ENCODE measurements at regions not wholly inside any gene's neighbourhood (a gene's known extent, or its start where the extent isn't known, plus 50 kb on each side); places are given as distances from the start of the nearest gene placed in this dataset.

- no peak for TF ChIP-seq JUNB (IDR thresholded peaks at IDR 0.05)
- no peak for TF ChIP-seq IRF5 (IDR thresholded peaks at IDR 0.05; ENCODE audit: borderline replicate concordance)
- no peak for TF ChIP-seq SPI1 (IDR thresholded peaks at IDR 0.05; ENCODE audit: borderline replicate concordance, insufficient read depth, low read depth, low read length)
- no peak for TF ChIP-seq TAF1 (IDR thresholded peaks at IDR 0.05; ENCODE audit: borderline replicate concordance, low read depth, low read length)
- TF ChIP-seq FOXK2 (IDR thresholded peaks at IDR 0.05): no peak
- no peak for TF ChIP-seq EGR1 (IDR thresholded peaks at IDR 0.05; ENCODE audit: borderline replicate concordance in 1 of 2, low read depth in 2 of 2, low read length in 2 of 2)
- no peak for TF ChIP-seq CHD4 (IDR thresholded peaks at IDR 0.05)
- TF ChIP-seq MEF2A (IDR thresholded peaks at IDR 0.05; ENCODE audit: insufficient read depth, low read depth, low read length): no peak
- TF ChIP-seq TCF3 (IDR thresholded peaks at IDR 0.05; ENCODE audit: borderline replicate concordance, insufficient read depth, low read depth, low read length): no peak
These were observed 127.7 kb downstream of the NAV1 start (continued) for GRCh38 chr1:201666645-201667044.

- RAD21 ChIA-PET (ENCODE audit: unreplicated experiment): no interaction called here
- Histone ChIP-seq H3K36me3 (ENCODE audit: control insufficient read depth in 2 of 2, insufficient read depth in 2 of 2, low read length in 1 of 2) (no peaks in the 10 kb centered on the region), H3K4me2 (ENCODE audit: control insufficient read depth, insufficient read depth) (no peak overlapping the region), H3K27me3 (replicated peaks in 1 of 2; ENCODE audit: control insufficient read depth in 2 of 2, insufficient read depth in 2 of 2, low read length in 1 of 2) (peaks cover 0 to 3% of the 10 kb centered on the region in 2 experiments; a peak in 2 of 4 replicates), H3K9ac (ENCODE audit: control insufficient read depth, insufficient read depth, low read length) (no peak overlapping the region), H3K4me1 (ENCODE audit: control insufficient read depth, insufficient read depth, low read length) (no peaks in the 10 kb centered on the region), H4K20me1 (ENCODE audit: control insufficient read depth, insufficient read depth) (no peaks in the 10 kb centered on the region), H3K27ac (ENCODE audit: control insufficient read depth, insufficient read depth) (no peak overlapping the region), H2AFZ (ENCODE audit: control insufficient read depth, low read depth, low read length) (no peak overlapping the region), H3K4me3 (no peak overlapping the region), H3K9me3 (replicated peaks; ENCODE audit: control insufficient read depth, insufficient read depth, low read length) (no peaks in the 10 kb centered on the region), H3K79me2 (ENCODE audit: control insufficient read depth, insufficient read depth, low read length) (no peaks in the 10 kb centered on the region)
- no TSS peak for BruUV-seq (replicated peaks)
- FAIRE-seq: no peak
- in situ Hi-C loops (cut with MboI) (no loop called here), intact Hi-C loops (cut with micrococcal nuclease; ENCODE audit: unreplicated experiment) (no loop called here)
- no peak for ATAC-seq
- POLR2A ChIA-PET: no interaction called here
- no peak for DNase-seq (ENCODE audit: low read depth, low spot score)
- peak; percentile 41; the same call in 1 of the 2 replicates for TF ChIP-seq NR2F1 (conservative IDR thresholded peaks at IDR 0.05)
- no peak for TF ChIP-seq RAD51 (IDR thresholded peaks at IDR 0.05)
- no peak for TF ChIP-seq ZNF384 (IDR thresholded peaks at IDR 0.05; ENCODE audit: borderline replicate concordance, low read depth, low read length)
- no peak for TF ChIP-seq SREBF1 (IDR thresholded peaks at IDR 0.05; ENCODE audit: low read length)
- SMC1A ChIA-PET (ENCODE audit: uncharacterized antibody, unreplicated experiment): no interaction called here
- CTCF ChIA-PET: no interaction called here
- WGBS (ENCODE audit: insufficient coverage, insufficient replicate concordance, low lambda C conversion rate, missing lambda C conversion rate): 9% methylated on average over 5 of the region's 5 CpGs
These were observed 128.6 kb downstream of the NAV1 start for GRCh38 chr1:201667479-201667878.

All from GM12878 (cell line).